ENCODE measurements at regions not wholly inside any gene's neighbourhood (a gene's known extent, or its start where the extent isn't known, plus 50 kb on each side); places are given as distances from the start of the nearest gene placed in this dataset.

DNA sequence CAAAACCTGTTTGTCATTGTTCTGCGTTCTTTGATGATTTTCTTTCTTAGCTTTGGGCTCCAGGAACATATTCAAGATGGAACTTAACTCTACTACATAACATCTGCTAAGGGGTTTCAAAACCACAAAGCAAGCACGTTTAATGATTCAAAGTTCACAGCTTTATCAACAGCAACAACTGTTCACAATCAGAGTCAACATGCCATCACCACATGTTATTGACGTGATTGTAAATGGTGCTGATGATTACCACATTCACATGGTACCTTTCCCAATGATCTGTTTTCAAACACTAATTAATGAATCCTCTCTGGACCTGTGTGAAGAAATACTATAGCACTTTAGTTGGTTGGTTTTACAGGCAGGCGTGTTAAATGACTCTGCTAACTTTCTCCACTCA lies 180.6 kb upstream of the CEP162 start:
- TF ChIP-seq POLR2A (IDR thresholded peaks at IDR 0.05) = no peak
- TF ChIP-seq, protein P1, sequence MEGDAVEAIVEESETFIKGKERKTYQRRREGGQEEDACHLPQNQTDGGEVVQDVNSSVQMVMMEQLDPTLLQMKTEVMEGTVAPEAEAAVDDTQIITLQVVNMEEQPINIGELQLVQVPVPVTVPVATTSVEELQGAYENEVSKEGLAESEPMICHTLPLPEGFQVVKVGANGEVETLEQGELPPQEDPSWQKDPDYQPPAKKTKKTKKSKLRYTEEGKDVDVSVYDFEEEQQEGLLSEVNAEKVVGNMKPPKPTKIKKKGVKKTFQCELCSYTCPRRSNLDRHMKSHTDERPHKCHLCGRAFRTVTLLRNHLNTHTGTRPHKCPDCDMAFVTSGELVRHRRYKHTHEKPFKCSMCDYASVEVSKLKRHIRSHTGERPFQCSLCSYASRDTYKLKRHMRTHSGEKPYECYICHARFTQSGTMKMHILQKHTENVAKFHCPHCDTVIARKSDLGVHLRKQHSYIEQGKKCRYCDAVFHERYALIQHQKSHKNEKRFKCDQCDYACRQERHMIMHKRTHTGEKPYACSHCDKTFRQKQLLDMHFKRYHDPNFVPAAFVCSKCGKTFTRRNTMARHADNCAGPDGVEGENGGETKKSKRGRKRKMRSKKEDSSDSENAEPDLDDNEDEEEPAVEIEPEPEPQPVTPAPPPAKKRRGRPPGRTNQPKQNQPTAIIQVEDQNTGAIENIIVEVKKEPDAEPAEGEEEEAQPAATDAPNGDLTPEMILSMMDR (IDR thresholded peaks at IDR 0.05 in 4 of 5, conservative IDR thresholded peaks at IDR 0.05 in 1 of 5) = no peak
